ENCODE measurements at regions not wholly inside any gene's neighbourhood (a gene's known extent, or its start where the extent isn't known, plus 50 kb on each side); places are given as distances from the start of the nearest gene placed in this dataset.

DNA sequence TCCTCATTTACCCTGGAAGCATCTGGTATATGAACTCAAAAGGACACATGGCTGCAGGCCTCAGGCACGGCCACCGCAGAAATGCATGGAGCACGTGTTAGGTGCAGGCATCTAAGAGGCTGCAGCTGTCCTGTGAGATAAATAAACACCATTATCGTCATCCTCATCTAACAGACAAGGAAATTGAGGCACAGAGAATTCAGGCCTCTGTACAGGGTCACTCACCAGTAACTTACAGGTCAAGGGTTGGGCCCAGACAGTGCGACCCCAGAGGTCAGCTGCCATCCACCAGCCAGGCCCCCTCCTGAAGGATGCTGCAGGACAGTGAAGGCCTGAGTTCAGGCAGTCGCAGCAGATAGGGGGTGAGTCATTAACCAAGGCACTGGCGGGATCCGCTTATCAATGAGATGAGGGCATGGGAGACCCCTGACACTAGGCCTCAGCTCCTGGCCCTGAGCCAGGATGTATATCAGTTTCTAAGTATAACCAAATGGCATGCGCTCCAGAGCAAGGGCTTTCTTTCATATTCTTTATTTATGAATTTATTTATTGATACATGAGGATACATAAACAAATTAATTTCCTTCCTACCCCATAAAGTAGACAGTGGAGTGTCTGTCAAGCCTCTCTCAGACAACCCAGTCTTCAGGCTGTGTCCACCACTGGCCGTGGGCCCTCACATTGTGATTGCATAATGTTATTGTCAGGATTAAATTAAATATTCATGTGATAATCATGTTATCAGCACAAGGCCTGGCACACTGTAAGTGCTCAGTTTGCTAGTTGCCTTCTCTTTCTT, 316.9 kb downstream of the QKI start:
- H3K4me3 ChIP-seq (replicated peaks; ENCODE audit: low read depth, low read length): no peak overlapping the region
- TF ChIP-seq, protein P1, sequence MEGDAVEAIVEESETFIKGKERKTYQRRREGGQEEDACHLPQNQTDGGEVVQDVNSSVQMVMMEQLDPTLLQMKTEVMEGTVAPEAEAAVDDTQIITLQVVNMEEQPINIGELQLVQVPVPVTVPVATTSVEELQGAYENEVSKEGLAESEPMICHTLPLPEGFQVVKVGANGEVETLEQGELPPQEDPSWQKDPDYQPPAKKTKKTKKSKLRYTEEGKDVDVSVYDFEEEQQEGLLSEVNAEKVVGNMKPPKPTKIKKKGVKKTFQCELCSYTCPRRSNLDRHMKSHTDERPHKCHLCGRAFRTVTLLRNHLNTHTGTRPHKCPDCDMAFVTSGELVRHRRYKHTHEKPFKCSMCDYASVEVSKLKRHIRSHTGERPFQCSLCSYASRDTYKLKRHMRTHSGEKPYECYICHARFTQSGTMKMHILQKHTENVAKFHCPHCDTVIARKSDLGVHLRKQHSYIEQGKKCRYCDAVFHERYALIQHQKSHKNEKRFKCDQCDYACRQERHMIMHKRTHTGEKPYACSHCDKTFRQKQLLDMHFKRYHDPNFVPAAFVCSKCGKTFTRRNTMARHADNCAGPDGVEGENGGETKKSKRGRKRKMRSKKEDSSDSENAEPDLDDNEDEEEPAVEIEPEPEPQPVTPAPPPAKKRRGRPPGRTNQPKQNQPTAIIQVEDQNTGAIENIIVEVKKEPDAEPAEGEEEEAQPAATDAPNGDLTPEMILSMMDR (IDR thresholded peaks at IDR 0.05; ENCODE audit: low read depth, low read length, missing control alignments): no peak
- DNase-seq (ENCODE audit: extremely low read depth, low read depth): no peak

DNA sequence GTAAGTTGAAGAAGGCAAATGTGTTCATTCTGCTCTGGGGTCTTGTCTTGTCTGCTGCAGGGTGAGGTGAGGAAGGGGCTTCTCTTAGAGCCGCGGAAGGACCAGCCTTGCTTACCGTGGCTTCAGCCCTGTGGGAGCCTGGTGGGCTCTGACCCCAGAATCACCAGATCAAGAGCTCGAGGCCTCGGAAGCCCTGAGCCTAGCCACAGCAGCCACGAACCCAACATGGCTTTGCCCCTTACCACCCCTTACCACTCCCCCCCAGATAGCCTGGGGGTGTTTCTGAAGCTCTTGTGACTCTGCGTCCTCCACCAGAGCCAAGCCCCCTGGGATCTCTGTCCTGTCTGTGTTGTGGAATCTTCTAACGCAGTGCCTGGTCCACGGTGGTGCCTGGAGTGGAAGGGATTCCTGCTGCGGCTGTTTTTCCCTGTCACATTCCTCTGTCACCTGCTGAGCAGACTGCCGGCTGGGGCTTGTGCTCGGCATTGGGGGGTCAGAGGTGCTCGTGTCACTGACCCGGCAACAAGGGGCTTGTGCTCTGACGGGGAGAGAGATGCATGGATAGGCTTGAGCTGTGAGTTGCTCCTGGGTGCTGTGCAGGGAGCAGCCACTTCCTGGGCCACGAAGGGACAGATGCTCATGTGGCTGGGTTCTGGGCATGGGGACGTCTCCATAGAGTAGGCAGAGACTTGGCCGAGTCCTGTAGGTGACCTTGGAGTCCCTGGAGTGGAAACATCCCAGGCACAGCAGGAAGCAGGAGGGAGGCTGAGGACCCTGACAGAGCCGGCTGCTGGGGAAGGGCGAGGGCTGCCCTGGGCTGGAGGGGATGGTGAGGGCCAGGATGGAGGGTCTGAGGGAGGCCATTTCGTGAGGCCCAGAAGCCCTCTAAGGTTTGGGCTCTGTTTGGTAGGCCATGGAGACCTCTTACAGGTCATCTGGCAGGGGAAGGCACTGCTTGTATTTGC, 316.0 kb downstream of the QKI start:
- H3K4me3 ChIP-seq (replicated peaks; ENCODE audit: low read depth, low read length): no peak overlapping the region
- DNase-seq (ENCODE audit: extremely low read depth, low read depth): no peak
- TF ChIP-seq, protein P1 (IDR thresholded peaks at IDR 0.05; ENCODE audit: low read depth, low read length, missing control alignments): no peak

DNA sequence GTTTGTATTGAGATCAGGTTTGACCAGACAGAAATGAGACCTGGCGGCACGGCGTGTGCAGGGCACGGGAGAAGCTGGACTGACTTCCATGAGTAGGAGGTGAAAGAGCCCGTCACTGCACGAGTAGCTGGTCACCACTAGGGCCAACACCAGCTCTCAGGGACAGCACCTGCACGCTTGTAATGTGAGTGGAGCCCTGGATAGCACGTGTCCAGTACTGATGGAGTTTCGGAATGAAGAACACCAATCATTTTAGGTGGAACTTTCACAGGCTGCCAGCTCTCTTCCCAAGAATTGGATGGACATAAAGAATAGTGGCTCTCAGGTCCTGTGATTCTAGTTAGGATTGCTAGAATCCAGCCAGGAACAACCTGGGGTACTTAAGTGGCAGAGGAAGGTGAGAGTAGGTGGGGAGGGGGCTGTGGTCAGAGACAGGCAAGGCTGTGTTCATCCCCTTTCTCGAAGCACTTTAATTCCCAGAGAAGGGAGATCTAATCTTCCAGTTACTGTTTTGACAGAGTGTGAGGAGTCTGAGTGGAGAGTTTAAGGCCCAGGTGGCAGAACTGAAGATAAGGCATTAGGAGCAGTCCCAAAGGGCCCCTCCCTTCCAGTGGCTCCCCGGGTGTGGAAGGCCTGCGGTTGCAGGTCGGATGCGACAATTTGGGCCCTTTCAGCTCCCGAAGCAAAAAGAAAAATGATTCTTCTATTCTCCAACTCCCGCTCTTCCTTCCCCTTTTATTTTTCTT, 314.8 kb downstream of the QKI start:
- DNase-seq (ENCODE audit: extremely low read depth, low read depth): no peak
- no peak overlapping the region for H3K4me3 ChIP-seq (replicated peaks; ENCODE audit: low read depth, low read length)
- TF ChIP-seq, protein P1 (IDR thresholded peaks at IDR 0.05; ENCODE audit: low read depth, low read length, missing control alignments): no peak

DNA sequence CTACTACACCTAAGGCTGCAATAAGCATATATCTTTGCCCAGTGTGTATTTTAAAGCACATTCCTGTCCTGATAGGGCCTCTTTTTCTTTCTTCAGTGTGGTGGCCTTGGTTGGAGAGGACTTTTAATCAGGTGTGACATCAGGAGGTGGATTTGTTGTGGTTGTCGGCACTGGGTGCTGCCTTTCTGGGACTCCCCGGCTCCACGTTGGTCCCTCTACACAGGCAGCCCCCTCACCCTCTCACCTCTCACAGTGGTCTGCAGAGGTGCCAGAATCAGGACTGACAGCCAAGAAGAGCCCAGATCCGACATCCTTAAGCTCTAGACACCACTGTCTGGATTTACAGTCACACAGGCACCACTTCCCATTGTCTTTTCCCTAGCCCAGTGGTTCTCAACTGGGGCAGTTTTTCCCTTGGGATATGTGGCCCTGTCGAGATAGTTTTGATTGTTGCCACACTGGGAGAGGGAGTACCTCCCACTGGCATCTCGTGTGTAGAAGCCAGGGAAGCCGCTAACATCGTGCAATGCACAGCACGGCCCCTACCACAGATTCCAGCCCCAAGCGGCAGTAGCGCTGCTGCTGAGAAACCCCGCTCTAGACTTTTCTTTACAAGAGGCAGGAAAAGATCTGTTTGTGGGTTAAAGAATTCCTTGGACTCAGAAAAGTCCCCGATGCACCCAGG, 314.1 kb downstream of the QKI start:
- TF ChIP-seq, protein P1 (IDR thresholded peaks at IDR 0.05; ENCODE audit: low read depth, low read length, missing control alignments): no peak
- DNase-seq (ENCODE audit: extremely low read depth, low read depth): no peak
- H3K4me3 ChIP-seq (replicated peaks; ENCODE audit: low read depth, low read length): no peak overlapping the region

DNA sequence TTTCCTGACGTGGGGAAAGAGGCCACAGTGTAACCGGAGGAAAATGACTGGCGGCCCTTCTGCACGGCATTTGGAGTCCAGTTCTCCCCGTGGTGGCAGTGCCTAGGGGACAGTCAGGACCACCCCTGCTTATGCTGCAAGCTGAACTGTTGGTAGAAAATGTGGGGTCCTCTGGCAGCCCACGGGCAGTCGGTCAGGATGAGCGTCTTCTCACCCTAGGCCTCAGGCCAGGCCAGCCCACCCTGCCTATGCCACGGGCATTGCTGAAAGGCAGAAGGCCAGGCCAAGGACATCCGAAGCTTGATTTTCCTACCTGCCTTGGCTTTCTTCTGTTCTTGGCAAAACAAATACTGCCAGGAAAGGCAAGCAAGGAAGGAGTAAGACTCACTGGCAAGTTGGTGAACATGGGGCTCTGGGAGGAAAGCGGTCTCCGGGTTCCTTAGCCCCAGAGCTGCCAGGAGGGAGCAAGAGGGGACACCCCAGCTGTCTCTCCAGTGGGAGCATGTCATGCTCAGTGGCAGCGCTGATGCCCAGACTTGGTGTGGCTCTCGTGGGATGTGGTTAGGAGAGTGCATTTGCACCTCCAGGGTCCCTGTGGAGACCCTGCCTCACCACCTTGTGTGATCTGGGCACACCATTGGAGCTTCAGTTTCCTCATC, 311.6 kb downstream of the QKI start:
- no peak overlapping the region for H3K4me3 ChIP-seq (replicated peaks; ENCODE audit: low read depth, low read length)
- TF ChIP-seq, protein P1 (IDR thresholded peaks at IDR 0.05; ENCODE audit: low read depth, low read length, missing control alignments): no peak
- no peak for DNase-seq (ENCODE audit: extremely low read depth, low read depth)

Measured in HFF-Myc (cell line).